ENCODE measurements at regions not wholly inside any gene's neighbourhood (a gene's known extent, or its start where the extent isn't known, plus 50 kb on each side); places are given as distances from the start of the nearest gene placed in this dataset.

GRCh38 chr7:149707448-149707886, 65.9 kb downstream of the ZNF467 start:
- H3K4me2 ChIP-seq (ENCODE audit: low read length) = no peak overlapping the region
- H3K9me3 ChIP-seq (ENCODE audit: control insufficient read depth, low read length) = peaks cover 8% of the 10 kb centered on the region
- H3K9ac ChIP-seq = no peak overlapping the region

DNA sequence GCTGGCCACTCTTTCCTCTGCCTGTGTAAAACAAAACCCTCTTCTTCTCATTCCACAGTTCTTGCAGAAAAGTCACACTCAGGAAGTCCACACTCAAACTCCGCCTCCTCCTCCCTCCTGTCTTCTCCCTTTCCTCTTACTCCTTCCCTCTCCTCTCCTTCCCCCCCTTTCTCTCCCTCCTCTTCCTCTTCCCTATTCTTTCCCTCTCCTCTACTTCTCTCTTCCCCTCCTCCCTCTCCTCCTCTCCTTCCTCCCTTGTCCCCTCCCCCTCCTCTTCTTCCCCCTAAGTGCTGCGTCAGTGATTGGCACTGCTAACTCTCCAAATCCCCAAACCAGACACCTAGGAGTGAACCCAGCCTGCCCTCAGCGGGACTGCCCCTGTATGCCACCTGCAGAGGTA, 67.0 kb downstream of the ZNF467 start:
- Histone ChIP-seq H3K4me2 (ENCODE audit: low read length) (no peak overlapping the region), H3K27me3 (ENCODE audit: control insufficient read depth, insufficient read depth, low read length) (no peaks in the 10 kb centered on the region), H3K4me1 (no peaks in the 10 kb centered on the region), H3K79me2 (no peaks in the 10 kb centered on the region), H3K9me3 (ENCODE audit: control insufficient read depth, low read length) (peaks cover 6% of the 10 kb centered on the region), H2AFZ (no peak overlapping the region), H3K9ac (no peak overlapping the region), H3K4me3 (ENCODE audit: low read depth, low read length) (no peak overlapping the region), H3K27ac (no peak overlapping the region), H3K36me3 (ENCODE audit: control insufficient read depth, insufficient read depth, low read length) (no peaks in the 10 kb centered on the region)
- TF ChIP-seq, protein P1, sequence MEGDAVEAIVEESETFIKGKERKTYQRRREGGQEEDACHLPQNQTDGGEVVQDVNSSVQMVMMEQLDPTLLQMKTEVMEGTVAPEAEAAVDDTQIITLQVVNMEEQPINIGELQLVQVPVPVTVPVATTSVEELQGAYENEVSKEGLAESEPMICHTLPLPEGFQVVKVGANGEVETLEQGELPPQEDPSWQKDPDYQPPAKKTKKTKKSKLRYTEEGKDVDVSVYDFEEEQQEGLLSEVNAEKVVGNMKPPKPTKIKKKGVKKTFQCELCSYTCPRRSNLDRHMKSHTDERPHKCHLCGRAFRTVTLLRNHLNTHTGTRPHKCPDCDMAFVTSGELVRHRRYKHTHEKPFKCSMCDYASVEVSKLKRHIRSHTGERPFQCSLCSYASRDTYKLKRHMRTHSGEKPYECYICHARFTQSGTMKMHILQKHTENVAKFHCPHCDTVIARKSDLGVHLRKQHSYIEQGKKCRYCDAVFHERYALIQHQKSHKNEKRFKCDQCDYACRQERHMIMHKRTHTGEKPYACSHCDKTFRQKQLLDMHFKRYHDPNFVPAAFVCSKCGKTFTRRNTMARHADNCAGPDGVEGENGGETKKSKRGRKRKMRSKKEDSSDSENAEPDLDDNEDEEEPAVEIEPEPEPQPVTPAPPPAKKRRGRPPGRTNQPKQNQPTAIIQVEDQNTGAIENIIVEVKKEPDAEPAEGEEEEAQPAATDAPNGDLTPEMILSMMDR (IDR thresholded peaks at IDR 0.05) = no peak

More at GRCh38 chr7:149707448-149707886, 65.9 kb downstream of the ZNF467 start:
- TF ChIP-seq, protein P1 (IDR thresholded peaks at IDR 0.05) = no peak
- H3K27ac ChIP-seq = no peak overlapping the region
- no peaks in the 10 kb centered on the region for H3K36me3 ChIP-seq (ENCODE audit: control insufficient read depth, insufficient read depth, low read length)
- H3K4me3 ChIP-seq (ENCODE audit: low read depth, low read length) = no peak overlapping the region
- H3K79me2 ChIP-seq = no peaks in the 10 kb centered on the region
- H2AFZ ChIP-seq = no peak overlapping the region
- H3K4me1 ChIP-seq = no peaks in the 10 kb centered on the region
- H3K27me3 ChIP-seq (ENCODE audit: control insufficient read depth, insufficient read depth, low read length) = no peaks in the 10 kb centered on the region

DNA sequence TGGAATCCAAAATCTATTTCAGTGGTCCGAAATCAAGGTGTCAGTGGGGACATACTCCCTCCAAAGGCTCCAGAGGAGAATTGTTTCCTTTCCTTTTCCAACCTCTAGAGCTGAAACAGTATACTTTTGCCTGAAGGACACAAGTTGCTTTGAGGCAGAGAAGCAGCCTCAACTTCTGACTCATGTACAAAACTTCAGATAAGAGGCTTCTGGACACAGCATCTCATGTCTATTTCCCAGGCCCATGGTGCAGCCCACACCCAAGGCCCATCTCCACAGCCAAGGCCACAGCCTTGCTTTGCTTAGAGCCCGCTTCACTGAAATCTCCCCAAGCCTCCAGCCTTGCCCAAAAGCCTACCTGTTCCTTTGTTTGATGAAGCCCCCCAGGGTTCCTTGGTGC, 68.9 kb downstream of the ZNF467 start:
- H3K36me3 ChIP-seq (ENCODE audit: control insufficient read depth, insufficient read depth, low read length) = no peaks in the 10 kb centered on the region
- no peaks in the 10 kb centered on the region for H3K79me2 ChIP-seq
- H3K4me2 ChIP-seq (ENCODE audit: low read length) = no peak overlapping the region
- TF ChIP-seq, protein P1 (IDR thresholded peaks at IDR 0.05) = no peak
- no peak overlapping the region for H2AFZ ChIP-seq
- H3K27me3 ChIP-seq (ENCODE audit: control insufficient read depth, insufficient read depth, low read length) = no peaks in the 10 kb centered on the region
- no peaks in the 10 kb centered on the region for H3K9me3 ChIP-seq (ENCODE audit: control insufficient read depth, low read length)
- H3K4me3 ChIP-seq (ENCODE audit: low read depth, low read length) = no peak overlapping the region
- no peak overlapping the region for H3K27ac ChIP-seq
- no peaks in the 10 kb centered on the region for H3K4me1 ChIP-seq
- no peak overlapping the region for H3K9ac ChIP-seq

GRCh38 chr7:149703044-149703650, 70.2 kb downstream of the ZNF467 start:
- no peaks in the 10 kb centered on the region for H3K4me1 ChIP-seq
- no peaks in the 10 kb centered on the region for H3K27me3 ChIP-seq (ENCODE audit: control insufficient read depth, insufficient read depth, low read length)
- H2AFZ ChIP-seq = no peak overlapping the region
- H3K4me3 ChIP-seq (ENCODE audit: low read depth, low read length) = no peak overlapping the region
- H3K4me2 ChIP-seq (ENCODE audit: low read length) = no peak overlapping the region
- H3K27ac ChIP-seq = no peak overlapping the region
- H3K9me3 ChIP-seq (ENCODE audit: control insufficient read depth, low read length) = no peaks in the 10 kb centered on the region
- TF ChIP-seq, protein P1 (IDR thresholded peaks at IDR 0.05) = no peak
- no peak overlapping the region for H3K9ac ChIP-seq
- no peaks in the 10 kb centered on the region for H3K36me3 ChIP-seq (ENCODE audit: control insufficient read depth, insufficient read depth, low read length)
- H3K79me2 ChIP-seq = no peaks in the 10 kb centered on the region
